Adipocyte (in vitro differentiated cells): ENCODE measurements at regions not wholly inside any gene's neighbourhood (a gene's known extent, or its start where the extent isn't known, plus 50 kb on each side); places are given as distances from the start of the nearest gene placed in this dataset.

Experiments used
- DNase-seq: peaks from one replicate; pipeline ENCODE4 v3.0.0-alpha.2; 2015; ENCODE audit warnings: low read depth
- H3K27me3 ChIP-seq: replicated peaks from 2 replicates; pipeline ENCODE4 v1.7.0; 2013; ENCODE audit warnings: mild to moderate bottlenecking, low read length, moderate library complexity; ENCODE audit not compliant: control insufficient read depth, insufficient read depth
- H3K36me3 ChIP-seq: 2 replicates; pipeline ENCODE4 v1.7.0; 2013; ENCODE audit warnings: low read length, mild to moderate bottlenecking, moderate library complexity; ENCODE audit not compliant: control insufficient read depth, insufficient read depth, severe bottlenecking
- H3K4me1 ChIP-seq: 2 replicates; pipeline ENCODE4 v1.7.0; 2013; ENCODE audit warnings: mild to moderate bottlenecking, low read length, moderate library complexity; ENCODE audit not compliant: control insufficient read depth, insufficient read depth
- H3K4me3 ChIP-seq: 2 replicates; pipeline ENCODE4 v1.7.0; 2013; ENCODE audit warnings: mild to moderate bottlenecking, low read length, moderate library complexity
- H3K9ac ChIP-seq: 2 replicates; pipeline ENCODE4 v1.7.0; 2013; ENCODE audit warnings: mild to moderate bottlenecking, low read length, moderate library complexity
- H3K9me3 ChIP-seq: 2 replicates; pipeline ENCODE4 v1.7.0; 2013; ENCODE audit warnings: mild to moderate bottlenecking, low read length, moderate library complexity; ENCODE audit not compliant: control insufficient read depth

DNA sequence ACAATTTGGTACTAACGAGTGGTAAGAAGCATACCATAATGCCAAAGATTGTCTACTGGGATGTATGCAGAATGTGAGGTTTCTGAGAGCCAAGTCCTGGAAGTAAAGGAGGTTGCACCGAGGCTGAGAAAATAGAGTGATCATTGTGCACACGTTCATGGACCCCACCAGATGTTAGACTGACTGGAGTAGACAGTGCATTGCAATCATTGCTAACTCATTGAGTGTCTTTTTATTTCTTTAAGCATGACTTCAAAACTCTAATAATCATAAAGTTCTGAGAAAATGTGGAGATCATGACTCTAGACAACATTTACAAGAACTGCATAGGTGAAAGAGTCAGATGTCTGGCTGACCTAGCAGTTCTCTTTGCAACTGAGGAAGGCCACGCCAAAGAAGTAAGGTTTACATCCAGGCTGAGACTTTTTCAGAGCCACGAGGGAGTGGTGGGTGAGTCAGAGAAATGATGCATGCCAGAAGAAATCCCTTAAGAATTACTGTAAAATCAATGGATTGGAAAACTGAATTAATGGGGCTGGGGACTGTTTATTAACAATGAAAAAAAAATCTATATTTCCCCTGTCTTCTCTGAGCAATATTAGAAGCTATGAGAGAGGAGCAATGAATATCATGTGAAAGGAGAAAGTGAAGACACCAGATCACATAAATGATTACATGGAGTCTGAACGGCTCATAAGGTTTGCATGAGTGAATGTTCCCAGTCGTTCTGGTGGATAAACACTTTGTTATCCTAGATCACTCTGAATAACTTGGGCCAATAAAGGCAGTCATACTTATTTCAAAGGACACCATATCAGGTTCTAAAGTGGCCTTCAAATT is 76.0 kb upstream of the SLC25A26 start:
- no peaks in the 10 kb centered on the region for H3K9me3 ChIP-seq

DNA sequence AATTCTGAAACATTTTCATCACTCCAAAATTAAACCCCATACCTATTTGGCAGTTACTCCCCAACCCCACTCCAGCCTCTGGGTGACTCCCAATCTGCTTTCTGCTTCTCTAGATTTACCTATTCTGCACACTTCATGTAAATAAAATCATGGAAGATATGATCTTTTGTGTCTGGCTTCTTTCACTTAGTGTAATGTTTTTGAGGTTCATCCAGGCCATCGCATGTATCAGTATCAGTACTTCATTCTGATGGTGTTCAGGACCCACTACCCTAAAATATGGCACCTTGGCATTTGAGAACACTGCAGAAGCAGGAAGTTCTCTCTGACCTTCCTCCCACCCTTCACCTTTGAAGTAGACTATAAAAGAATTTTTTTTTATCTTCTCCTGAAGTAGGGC is 78.7 kb upstream of the SLC25A26 start:
- H3K9me3 ChIP-seq: no peaks in the 10 kb centered on the region
- DNase-seq: no peak
- H3K9ac ChIP-seq: no peak overlapping the region
- no peaks in the 10 kb centered on the region for H3K36me3 ChIP-seq
- no peaks in the 10 kb centered on the region for H3K27me3 ChIP-seq
- H3K4me3 ChIP-seq: no peak overlapping the region
- H3K4me1 ChIP-seq: peaks cover 9% of the 10 kb centered on the region

More for the DNA sequence above, 76.0 kb upstream of the SLC25A26 start:
- peak; percentile 44 for DNase-seq
- Histone ChIP-seq H3K4me1 (peaks cover 9% of the 10 kb centered on the region), H3K4me3 (no peak overlapping the region), H3K36me3 (no peaks in the 10 kb centered on the region), H3K27me3 (no peaks in the 10 kb centered on the region), H3K9ac (no peak overlapping the region)

DNA sequence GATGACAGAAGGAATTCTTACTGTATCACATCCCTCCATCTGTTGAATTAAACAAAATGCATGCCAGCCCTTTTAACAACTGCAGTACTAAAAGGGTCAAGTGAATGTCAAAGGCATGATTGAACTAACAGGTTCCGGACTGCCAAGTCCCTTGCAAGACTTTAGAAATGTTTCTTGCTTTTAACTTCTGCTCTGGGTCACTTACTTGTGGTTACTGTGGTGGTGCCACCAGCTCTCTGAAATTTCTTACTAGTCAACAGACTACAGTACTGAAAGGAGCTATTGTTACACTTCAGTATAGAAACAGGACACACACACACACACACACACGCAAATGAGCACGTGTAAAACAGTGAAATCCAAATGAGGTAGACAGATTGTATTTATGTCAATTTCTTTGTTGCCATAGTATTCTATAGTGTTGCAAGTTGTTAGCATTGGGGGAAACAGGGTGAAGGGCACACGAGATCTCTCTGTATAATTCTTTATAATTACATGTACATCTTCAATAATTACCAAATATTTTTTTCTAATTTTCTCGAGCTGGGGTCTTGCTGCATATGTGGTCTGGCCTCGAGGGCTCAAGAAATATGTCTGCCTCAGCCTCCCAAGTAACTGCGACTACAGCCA is 79.9 kb upstream of the SLC25A26 start:
- Histone ChIP-seq H3K4me1 (peaks cover 9% of the 10 kb centered on the region), H3K36me3 (no peaks in the 10 kb centered on the region), H3K4me3 (no peak overlapping the region), H3K9me3 (no peaks in the 10 kb centered on the region), H3K27me3 (no peaks in the 10 kb centered on the region), H3K9ac (no peak overlapping the region)
- no peak for DNase-seq

DNA sequence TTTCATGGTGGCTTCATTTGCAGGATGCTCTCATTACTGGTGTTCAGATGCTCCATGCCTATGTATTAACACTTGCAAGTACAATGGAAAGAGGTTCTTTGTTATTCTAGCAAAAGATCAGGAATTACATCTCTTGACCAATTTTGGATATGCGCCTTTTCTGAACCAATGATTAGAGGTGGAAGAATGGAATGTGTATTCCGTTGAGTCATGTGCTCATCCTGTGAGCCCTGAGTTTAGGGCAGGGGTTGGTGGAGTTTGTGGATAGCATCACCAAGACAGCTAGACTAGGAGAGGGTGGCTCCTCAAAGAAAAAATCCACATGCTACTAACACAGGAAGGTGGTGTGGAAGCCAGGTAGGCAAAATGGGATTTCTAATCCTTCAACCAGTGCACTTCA is 80.7 kb upstream of the SLC25A26 start:
- no peak for DNase-seq
- Histone ChIP-seq H3K9ac (no peak overlapping the region), H3K36me3 (no peaks in the 10 kb centered on the region), H3K9me3 (no peaks in the 10 kb centered on the region), H3K4me3 (no peak overlapping the region), H3K27me3 (no peaks in the 10 kb centered on the region), H3K4me1 (peaks cover 7% of the 10 kb centered on the region)

DNA sequence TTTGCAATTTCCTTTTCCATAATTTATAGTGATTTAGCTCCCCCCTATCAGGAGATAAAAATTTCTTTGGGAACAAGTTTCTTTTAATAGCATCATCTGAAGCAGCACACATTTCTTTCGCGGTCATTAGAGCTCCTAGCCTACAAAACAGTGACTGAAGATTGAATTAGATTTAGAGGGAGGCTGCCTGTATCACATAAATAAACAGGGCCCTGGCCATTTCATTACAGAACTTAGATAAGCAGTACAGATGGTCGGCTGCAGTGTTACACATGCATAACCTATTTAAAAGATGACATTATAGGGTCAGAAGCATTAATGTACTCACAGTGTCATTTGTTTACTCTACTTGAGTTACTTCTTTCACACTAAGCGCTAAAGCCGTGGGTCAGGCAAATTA is 81.4 kb upstream of the SLC25A26 start:
- Histone ChIP-seq H3K9me3 (no peaks in the 10 kb centered on the region), H3K4me1 (peaks cover under 1% of the 10 kb centered on the region), H3K4me3 (no peak overlapping the region), H3K27me3 (no peaks in the 10 kb centered on the region), H3K9ac (no peak overlapping the region), H3K36me3 (no peaks in the 10 kb centered on the region)
- DNase-seq: no peak

DNA sequence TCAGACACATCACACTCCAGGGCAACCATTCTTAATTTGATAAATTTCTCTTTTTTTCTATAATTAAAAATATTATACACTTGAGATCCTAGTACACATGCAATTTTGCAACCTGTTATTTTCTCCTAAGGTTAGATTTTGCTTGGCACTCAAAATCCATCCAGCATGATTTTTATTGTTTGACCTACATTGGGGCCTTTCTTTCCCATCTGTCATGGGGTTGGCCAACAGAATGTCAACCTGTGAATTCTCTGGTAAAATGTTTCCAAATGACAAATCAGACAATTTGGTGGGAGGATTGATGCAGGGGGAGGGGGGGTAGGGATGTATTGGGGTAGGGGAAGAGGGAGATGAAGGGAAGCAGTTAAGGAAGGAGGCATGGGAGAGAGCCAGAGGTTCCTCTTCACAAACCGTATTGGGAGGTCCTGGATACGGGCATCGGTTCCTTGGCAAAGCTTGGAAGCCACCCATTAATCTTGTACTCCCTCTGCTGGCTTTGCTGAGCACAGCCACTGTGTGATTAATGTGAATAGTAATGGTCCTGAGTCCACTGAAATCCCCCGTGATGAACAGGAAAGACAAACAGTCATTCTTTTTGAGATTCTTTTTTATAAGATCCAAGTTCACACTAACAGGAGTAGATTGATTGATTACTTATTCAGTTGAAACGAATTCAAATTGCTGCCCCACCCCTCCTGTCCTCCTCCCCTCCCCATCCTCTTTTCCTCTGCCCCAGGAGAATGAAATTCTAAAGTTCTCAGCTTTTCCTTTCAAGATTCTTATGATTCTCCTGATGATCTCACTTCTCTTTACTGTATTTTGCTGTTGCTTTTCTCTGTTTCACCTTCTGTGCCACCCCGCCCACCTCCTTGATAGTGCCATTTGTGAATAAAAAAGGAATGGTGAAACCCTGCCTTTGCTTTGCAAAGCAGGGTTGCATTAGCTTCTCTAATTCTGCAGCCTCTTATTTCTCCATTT is 82.2 kb upstream of the SLC25A26 start:
- no peak overlapping the region for H3K9ac ChIP-seq
- H3K4me1 ChIP-seq: peaks cover 3% of the 10 kb centered on the region
- H3K36me3 ChIP-seq: no peaks in the 10 kb centered on the region
- H3K4me3 ChIP-seq: no peak overlapping the region
- no peaks in the 10 kb centered on the region for H3K9me3 ChIP-seq
- H3K27me3 ChIP-seq: no peaks in the 10 kb centered on the region
- DNase-seq: peak; percentile 88

DNA sequence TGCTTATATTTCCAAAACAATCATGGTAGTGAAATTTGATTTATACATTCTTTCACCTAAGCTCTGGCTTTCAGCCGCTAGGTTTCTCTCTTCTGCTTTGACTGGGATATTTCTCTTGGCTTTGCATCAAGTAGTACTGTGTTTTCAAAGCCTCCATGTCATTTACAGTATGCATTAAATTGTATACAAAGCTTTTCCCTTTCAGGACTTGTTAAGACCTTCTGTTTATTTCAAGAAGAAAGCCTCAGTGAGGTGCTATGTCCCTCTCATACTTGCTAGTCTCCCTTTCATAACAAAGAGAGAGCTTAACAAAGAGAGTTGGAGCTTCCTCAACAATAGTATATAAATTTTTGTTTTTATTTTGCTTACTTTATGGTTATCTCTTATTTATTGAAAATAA is 84.2 kb upstream of the SLC25A26 start:
- Histone ChIP-seq H3K27me3 (no peaks in the 10 kb centered on the region), H3K4me3 (no peak overlapping the region), H3K4me1 (peaks cover 12% of the 10 kb centered on the region), H3K9ac (no peak overlapping the region), H3K36me3 (no peaks in the 10 kb centered on the region), H3K9me3 (no peaks in the 10 kb centered on the region)
- DNase-seq: no peak

DNA sequence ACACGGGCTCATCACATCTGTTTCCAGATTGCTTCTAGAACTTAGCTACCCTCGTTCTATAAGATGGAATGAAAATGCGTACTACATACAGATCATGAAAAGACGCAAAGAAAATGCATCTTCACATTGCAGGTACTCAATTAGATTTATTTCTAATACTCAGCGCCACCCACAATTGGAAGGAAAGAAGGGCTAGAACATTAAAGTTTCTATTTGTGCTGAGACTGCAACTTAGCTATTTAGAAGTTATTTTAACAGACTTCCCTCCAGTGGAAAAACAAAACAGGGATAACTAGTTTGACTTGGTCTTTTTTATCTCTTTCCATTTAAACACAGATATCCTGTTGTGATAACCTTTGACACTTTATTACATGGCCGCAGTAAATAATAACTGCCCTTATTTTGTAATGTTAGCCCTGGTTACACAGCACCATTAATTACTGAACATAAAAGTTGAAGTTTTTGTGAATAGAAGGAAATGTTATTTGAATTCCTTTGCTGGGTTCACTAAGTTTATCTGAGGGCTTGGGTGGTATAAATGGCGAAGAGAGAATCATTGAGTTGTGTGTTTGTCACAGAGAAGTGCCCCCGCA is 86.9 kb upstream of the SLC25A26 start:
- DNase-seq: no peak
- no peaks in the 10 kb centered on the region for H3K36me3 ChIP-seq

DNA sequence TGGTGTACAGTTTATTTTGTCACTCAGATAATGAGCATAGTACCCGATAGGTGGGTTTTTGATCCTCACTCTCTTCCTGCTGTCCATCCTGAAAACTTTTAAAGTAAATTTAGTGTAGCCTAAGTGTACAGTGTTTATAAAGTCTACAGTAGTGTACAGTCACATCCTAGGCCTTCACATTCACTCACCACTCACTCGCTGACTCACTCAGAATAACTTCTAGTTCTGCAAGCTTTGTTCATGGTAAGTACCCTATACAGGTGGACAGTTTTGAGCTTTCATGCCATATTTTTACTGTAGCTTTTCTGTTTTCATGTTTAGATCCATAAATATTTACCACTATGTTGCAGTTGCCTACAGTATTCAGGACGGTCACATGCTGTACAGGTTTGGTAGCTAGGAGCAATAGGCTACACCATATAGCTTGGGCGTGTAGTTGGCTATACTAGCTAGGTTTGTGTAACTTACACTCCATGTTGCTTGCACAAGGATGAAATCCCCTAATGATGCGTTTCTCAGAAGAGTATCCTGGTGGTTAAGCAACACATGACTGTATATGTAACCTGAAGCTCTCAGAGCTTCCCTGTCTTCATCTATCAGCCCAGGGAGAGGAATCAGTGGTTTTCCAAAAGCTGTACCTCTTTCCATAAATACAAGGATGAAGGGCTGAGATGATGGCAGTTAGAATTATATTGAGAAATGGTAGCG is 87.6 kb upstream of the SLC25A26 start:
- Histone ChIP-seq H3K9ac (no peak overlapping the region), H3K27me3 (no peaks in the 10 kb centered on the region), H3K4me1 (peaks cover 12% of the 10 kb centered on the region), H3K4me3 (no peak overlapping the region), H3K9me3 (no peaks in the 10 kb centered on the region), H3K36me3 (no peaks in the 10 kb centered on the region)
- DNase-seq: peak; percentile 40

More for the DNA sequence above, 86.9 kb upstream of the SLC25A26 start:
- no peaks in the 10 kb centered on the region for H3K9me3 ChIP-seq
- H3K9ac ChIP-seq: no peak overlapping the region
- H3K4me1 ChIP-seq: peaks cover 12% of the 10 kb centered on the region
- H3K27me3 ChIP-seq: no peaks in the 10 kb centered on the region
- H3K4me3 ChIP-seq: no peak overlapping the region

DNA sequence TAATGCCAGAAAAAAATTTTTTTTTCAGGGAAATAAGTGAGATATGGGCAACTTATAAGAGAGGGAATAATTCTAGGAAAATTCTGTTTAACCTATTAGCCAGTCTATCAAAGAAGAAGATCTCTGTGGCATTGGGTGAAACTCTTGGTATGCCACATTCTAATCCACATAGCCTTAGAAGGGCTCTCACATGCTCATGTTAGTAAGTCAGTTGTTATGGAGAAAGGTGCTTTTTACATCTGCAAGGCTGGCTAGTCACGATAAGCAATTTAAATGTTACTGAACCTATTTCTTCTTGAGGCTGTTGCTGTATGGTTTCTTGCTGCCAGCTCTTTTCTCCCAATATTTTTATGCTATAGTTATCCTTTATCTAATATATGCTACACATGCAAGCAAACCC is 89.9 kb upstream of the MAGI1 start:
- DNase-seq: no peak
- H3K36me3 ChIP-seq: no peaks in the 10 kb centered on the region
- H3K27me3 ChIP-seq: no peaks in the 10 kb centered on the region
- H3K9me3 ChIP-seq: no peaks in the 10 kb centered on the region
- H3K4me3 ChIP-seq: no peak overlapping the region
- peaks cover 9% of the 10 kb centered on the region for H3K4me1 ChIP-seq
- no peak overlapping the region for H3K9ac ChIP-seq
